ENCODE measurements at regions not wholly inside any gene's neighbourhood (a gene's known extent, or its start where the extent isn't known, plus 50 kb on each side); places are given as distances from the start of the nearest gene placed in this dataset.

GRCh38 chr20:11001302-11001701 is 327.5 kb upstream of the JAG1 start:
- 70% methylated on average over 4 of the region's 4 CpGs for WGBS, 2 donors
- intact Hi-C loops (cut with DNase I) = no loop called here

GRCh38 chr20:11001764-11002540 is 328.2 kb upstream of the JAG1 start:
- WGBS, 2 donors = 73 to 82% methylated on average over 12 of the region's 12 CpGs
- DNase-seq (peak in 1 of 2 donors; percentile 19), ATAC-seq (peak in 5 of 8 donors; percentile 14 to 76 (median 26))
- no peak overlapping the region for H3K4me3 ChIP-seq
- intact Hi-C loops (cut with DNase I) = no loop called here
- H3K36me3 ChIP-seq = no peaks in the 10 kb centered on the region
- peaks cover 0 to 8% (median 0%) of the 10 kb centered on the region in 11 donors for H3K9me3 ChIP-seq
- TF ChIP-seq CTCF (IDR thresholded peaks at IDR 0.05) = no peak
- peak overlapping the region in 3 of 10 donors; percentile 10 to 46 (median 15) for H3K27ac ChIP-seq
- peaks cover 0 to 13% (median 5%) of the 10 kb centered on the region in 9 donors for H3K4me1 ChIP-seq
- H3K27me3 ChIP-seq = no peaks in the 10 kb centered on the region

More at GRCh38 chr20:11001302-11001701, 327.5 kb upstream of the JAG1 start:
- ATAC-seq (no peak), DNase-seq (no peak)
- H3K4me3 ChIP-seq = no peak overlapping the region
- H3K27me3 ChIP-seq = no peaks in the 10 kb centered on the region
- TF ChIP-seq CTCF (IDR thresholded peaks at IDR 0.05) = no peak
- peaks cover 0 to 3% (median 0%) of the 10 kb centered on the region in 11 donors for H3K9me3 ChIP-seq
- H3K36me3 ChIP-seq = no peaks in the 10 kb centered on the region
- H3K27ac ChIP-seq = no peak overlapping the region
- peaks cover 0 to 13% (median 5%) of the 10 kb centered on the region in 9 donors for H3K4me1 ChIP-seq

- intact Hi-C loops (cut with DNase I) = no loop called here
- Histone ChIP-seq H3K4me3 (no peak overlapping the region), H3K36me3 (no peaks in the 10 kb centered on the region), H3K4me1 (peaks cover 0 to 13% (median 5%) of the 10 kb centered on the region in 9 donors), H3K27me3 (no peaks in the 10 kb centered on the region), H3K27ac (peak overlapping the region in 2 of 10 donors; percentile 2 to 19), H3K9me3 (peaks cover 0 to 12% (median 0%) of the 10 kb centered on the region in 11 donors)
- no peak for ATAC-seq
- 85 to 88% methylated on average over 2 of the region's 2 CpGs for WGBS, 2 donors
- no peak for TF ChIP-seq CTCF (IDR thresholded peaks at IDR 0.05)
- DNase-seq = no peak
These were observed 329.5 kb upstream of the JAG1 start for GRCh38 chr20:11003341-11003740.

GRCh38 chr20:11008444-11009033 is 334.7 kb upstream of the JAG1 start:
- no peak for DNase-seq
- no peaks in the 10 kb centered on the region for H3K27me3 ChIP-seq
- ATAC-seq = no peak
- no peak overlapping the region for H3K27ac ChIP-seq
- WGBS, 2 donors = 59 to 62% methylated on average over 7 of the region's 7 CpGs
- peaks cover 0 to 16% (median 0%) of the 10 kb centered on the region in 9 donors for H3K4me1 ChIP-seq
- intact Hi-C loops (cut with DNase I) = no loop called here
- no peak for TF ChIP-seq CTCF (IDR thresholded peaks at IDR 0.05)
- no peak overlapping the region for H3K4me3 ChIP-seq
- H3K36me3 ChIP-seq = no peaks in the 10 kb centered on the region
- H3K9me3 ChIP-seq = peaks cover 0 to 12% (median 0%) of the 10 kb centered on the region in 11 donors
